MM.1S (cell line): ENCODE measurements at regions not wholly inside any gene's neighbourhood (a gene's known extent, or its start where the extent isn't known, plus 50 kb on each side); places are given as distances from the start of the nearest gene placed in this dataset.

Experiments
- DNase-seq: peaks from one replicate; pipeline ENCODE4 v3.0.0-alpha.2; 2015
- H2AFZ ChIP-seq: fragments of 300-600 bp; sonication (generic); 2 replicates; pipeline ENCODE4 v1.6.0; 2016; ENCODE audit warnings: antibody characterized with exemption, low read length
- H3F3A ChIP-seq: fragments of 300-600 bp; sonication (generic); 2 replicates; pipeline ENCODE4 v1.6.1; 2016; ENCODE audit warnings: mild to moderate bottlenecking, antibody characterized with exemption, low read length, moderate library complexity, mixed read lengths; ENCODE audit not compliant: insufficient read depth
- H3K27ac ChIP-seq: fragments of 300-600 bp; sonication (generic); 2 replicates; pipeline ENCODE4 v1.5.1; 2016; ENCODE audit warnings: mild to moderate bottlenecking, low read length
- H3K27me3 ChIP-seq: fragments of 300-600 bp; sonication (generic); replicated peaks from 2 replicates; pipeline ENCODE4 v1.6.0; 2016; ENCODE audit warnings: low read length; ENCODE audit not compliant: insufficient read depth
- H3K36me3 ChIP-seq: fragments of 300-600 bp; sonication (generic); replicated peaks from 2 replicates; pipeline ENCODE4 v1.6.1; 2016; ENCODE audit warnings: mild to moderate bottlenecking, low read length, mixed read lengths; ENCODE audit not compliant: insufficient read depth
- H3K4me1 ChIP-seq: fragments of 300-600 bp; sonication (generic); 2 replicates; pipeline ENCODE4 v1.6.1; 2016; ENCODE audit warnings: low read length, mixed read lengths
- H3K4me2 ChIP-seq: fragments of 300-600 bp; sonication (generic); 2 replicates; pipeline ENCODE4 v1.6.0; 2016; ENCODE audit warnings: low read depth, low read length
- H3K4me3 ChIP-seq: fragments of 300-600 bp; sonication (generic); 2 replicates; pipeline ENCODE4 v1.5.1; 2016; ENCODE audit warnings: low read length, mixed read lengths
- H3K79me2 ChIP-seq: fragments of 300-600 bp; sonication (generic); 2 replicates; pipeline ENCODE4 v1.6.1; 2016; ENCODE audit warnings: mixed run types, low read length, mixed read lengths
- H3K9ac ChIP-seq: fragments of 300-600 bp; sonication (generic); 2 replicates; pipeline ENCODE4 v1.6.1; 2016; ENCODE audit warnings: low read length, mixed read lengths
- H3K9me2 ChIP-seq: fragments of 300-600 bp; sonication (generic); replicated peaks from 2 replicates; pipeline ENCODE4 v1.6.1; 2016; ENCODE audit warnings: mild to moderate bottlenecking, low read length, mixed read lengths; ENCODE audit not compliant: insufficient read depth
- H3K9me3 ChIP-seq: fragments of 300-600 bp; sonication (generic); replicated peaks from 2 replicates; pipeline ENCODE4 v1.6.1; 2016; ENCODE audit warnings: mild to moderate bottlenecking, low read length, mixed read lengths; ENCODE audit not compliant: insufficient read depth
- H4K20me1 ChIP-seq: fragments of 300-600 bp; sonication (generic); 2 replicates; pipeline ENCODE4 v1.6.1; 2016; ENCODE audit warnings: mild to moderate bottlenecking, low read length, moderate library complexity, mixed read lengths; ENCODE audit not compliant: insufficient read depth
- EZH2 ChIP-seq: fragments of 300-600 bp; sonication (generic); optimal IDR thresholded peaks from 2 replicates; pipeline ENCODE3; 2017; ENCODE audit warnings: low read depth, mild to moderate bottlenecking, antibody characterized with exemption, low read length, mixed read lengths
- EZH2phosphoT487 ChIP-seq: fragments of 300-600 bp; sonication (generic); IDR thresholded peaks from 2 replicates; pipeline ENCODE4 v1.6.1; 2018; ENCODE audit warnings: antibody characterized with exemption, low read length
- TF ChIP-seq, protein P1 (sequence below): fragments of 300-600 bp; sonication (generic); IDR thresholded peaks from 2 replicates; pipeline ENCODE4 v1.5.1; 2016; ENCODE audit warnings: antibody characterized with exemption, low read length, mixed read lengths

DNA sequence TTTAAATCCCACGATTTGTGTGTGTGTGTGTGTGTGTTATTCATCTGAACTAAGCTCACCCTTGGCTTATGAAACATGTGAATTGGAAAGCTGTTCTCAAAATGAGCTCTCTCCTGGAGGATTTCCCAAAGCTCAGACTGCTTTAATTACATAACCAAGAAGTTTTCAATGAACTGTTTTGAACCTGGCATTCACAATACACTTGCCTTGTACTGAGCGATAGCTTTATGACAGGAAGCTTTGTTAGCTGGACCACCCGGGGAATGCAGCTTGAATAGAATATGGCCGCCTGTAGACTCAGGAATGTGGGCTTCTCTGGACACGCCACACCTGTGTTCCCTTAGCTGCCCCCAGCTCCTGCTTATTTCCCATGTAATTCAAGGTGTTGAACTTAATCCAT, 71.4 kb upstream of the PREP start:
- TF ChIP-seq EZH2phosphoT487: no peak
- no peak for TF ChIP-seq EZH2
- TF ChIP-seq, protein P1, sequence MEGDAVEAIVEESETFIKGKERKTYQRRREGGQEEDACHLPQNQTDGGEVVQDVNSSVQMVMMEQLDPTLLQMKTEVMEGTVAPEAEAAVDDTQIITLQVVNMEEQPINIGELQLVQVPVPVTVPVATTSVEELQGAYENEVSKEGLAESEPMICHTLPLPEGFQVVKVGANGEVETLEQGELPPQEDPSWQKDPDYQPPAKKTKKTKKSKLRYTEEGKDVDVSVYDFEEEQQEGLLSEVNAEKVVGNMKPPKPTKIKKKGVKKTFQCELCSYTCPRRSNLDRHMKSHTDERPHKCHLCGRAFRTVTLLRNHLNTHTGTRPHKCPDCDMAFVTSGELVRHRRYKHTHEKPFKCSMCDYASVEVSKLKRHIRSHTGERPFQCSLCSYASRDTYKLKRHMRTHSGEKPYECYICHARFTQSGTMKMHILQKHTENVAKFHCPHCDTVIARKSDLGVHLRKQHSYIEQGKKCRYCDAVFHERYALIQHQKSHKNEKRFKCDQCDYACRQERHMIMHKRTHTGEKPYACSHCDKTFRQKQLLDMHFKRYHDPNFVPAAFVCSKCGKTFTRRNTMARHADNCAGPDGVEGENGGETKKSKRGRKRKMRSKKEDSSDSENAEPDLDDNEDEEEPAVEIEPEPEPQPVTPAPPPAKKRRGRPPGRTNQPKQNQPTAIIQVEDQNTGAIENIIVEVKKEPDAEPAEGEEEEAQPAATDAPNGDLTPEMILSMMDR: no peak
- DNase-seq: no peak
- no peaks in the 10 kb centered on the region for H3F3A ChIP-seq
- no peak overlapping the region for H3K4me2 ChIP-seq
- no peaks in the 10 kb centered on the region for H3K79me2 ChIP-seq
- no peak overlapping the region for H3K4me3 ChIP-seq
- H4K20me1 ChIP-seq: no peaks in the 10 kb centered on the region
- H2AFZ ChIP-seq: no peak overlapping the region
- H3K36me3 ChIP-seq: no peaks in the 10 kb centered on the region
- H3K9ac ChIP-seq: no peak overlapping the region
- H3K9me2 ChIP-seq: no peaks in the 10 kb centered on the region
- no peaks in the 10 kb centered on the region for H3K27me3 ChIP-seq
- H3K9me3 ChIP-seq: no peaks in the 10 kb centered on the region
- no peaks in the 10 kb centered on the region for H3K4me1 ChIP-seq
- H3K27ac ChIP-seq: no peak overlapping the region

DNA sequence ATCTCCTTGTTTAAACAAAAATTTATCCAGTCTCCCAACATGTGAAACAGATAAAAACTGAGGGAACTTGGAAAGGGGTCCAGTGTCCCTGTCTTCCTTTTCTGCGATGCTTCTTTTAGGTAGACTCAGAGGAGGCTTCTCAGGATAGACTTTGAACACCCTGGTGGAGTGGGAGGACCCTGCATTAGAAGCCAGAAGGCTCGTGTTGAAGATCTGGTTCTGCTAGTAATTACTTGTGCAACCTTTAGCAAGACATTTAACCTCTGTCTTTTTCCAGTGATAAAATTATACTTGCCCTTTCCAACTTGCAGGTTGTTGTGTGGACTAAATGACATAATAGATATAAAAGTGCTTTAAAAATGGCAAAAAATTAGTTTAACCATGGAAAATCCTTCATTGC, 67.1 kb upstream of the PREP start:
- H3K9me3 ChIP-seq: no peaks in the 10 kb centered on the region
- no peaks in the 10 kb centered on the region for H4K20me1 ChIP-seq
- no peak overlapping the region for H3K27ac ChIP-seq
- TF ChIP-seq EZH2 (no peak), EZH2phosphoT487 (no peak)
- TF ChIP-seq, protein P1: no peak
- H3K4me3 ChIP-seq: no peak overlapping the region
- no peak for DNase-seq
- no peak overlapping the region for H3K9ac ChIP-seq
- H3K27me3 ChIP-seq: no peaks in the 10 kb centered on the region
- no peaks in the 10 kb centered on the region for H3K36me3 ChIP-seq
- no peak overlapping the region for H3K4me2 ChIP-seq
- no peaks in the 10 kb centered on the region for H3K9me2 ChIP-seq
- H3F3A ChIP-seq: no peaks in the 10 kb centered on the region
- H3K79me2 ChIP-seq: no peaks in the 10 kb centered on the region
- no peak overlapping the region for H2AFZ ChIP-seq
- H3K4me1 ChIP-seq: no peaks in the 10 kb centered on the region

DNA sequence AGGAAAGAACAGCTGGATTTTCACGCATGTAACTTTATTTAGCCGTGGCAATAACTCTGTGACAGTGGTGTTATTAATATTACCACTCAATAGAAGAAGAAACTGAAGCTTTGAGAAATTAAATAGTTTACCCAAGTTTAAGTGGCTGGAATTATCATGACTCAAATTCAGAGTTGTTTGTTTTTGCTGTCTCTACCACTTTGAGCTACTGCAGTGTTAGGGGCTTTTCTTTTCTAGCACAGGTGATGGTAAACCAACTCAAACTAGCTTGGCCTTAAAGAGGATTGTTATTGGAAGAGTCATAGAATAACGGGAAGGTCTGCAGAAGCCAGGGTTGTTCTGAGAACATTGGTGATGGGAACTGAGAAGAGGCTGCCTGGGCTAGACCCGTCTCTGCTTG, 66.0 kb upstream of the PREP start:
- Histone ChIP-seq H3K9me3 (no peaks in the 10 kb centered on the region), H3K9ac (no peak overlapping the region), H3K4me2 (no peak overlapping the region), H4K20me1 (no peaks in the 10 kb centered on the region), H3K27ac (no peak overlapping the region), H3K27me3 (no peaks in the 10 kb centered on the region), H3F3A (no peaks in the 10 kb centered on the region), H3K79me2 (no peaks in the 10 kb centered on the region), H2AFZ (no peak overlapping the region), H3K4me3 (no peak overlapping the region), H3K36me3 (no peaks in the 10 kb centered on the region), H3K9me2 (no peaks in the 10 kb centered on the region), H3K4me1 (no peaks in the 10 kb centered on the region)
- no peak for DNase-seq
- TF ChIP-seq EZH2phosphoT487: no peak
- TF ChIP-seq EZH2: no peak
- TF ChIP-seq, protein P1: no peak
